Iris pigment epithelial cell (primary cell): ENCODE measurements at regions not wholly inside any gene's neighbourhood (a gene's known extent, or its start where the extent isn't known, plus 50 kb on each side); places are given as distances from the start of the nearest gene placed in this dataset.

ENCODE experiments used
- DNase-seq: peaks from one replicate; pipeline ENCODE4 v3.0.0-alpha.2; 2011; ENCODE audit warnings: low read depth

DNA sequence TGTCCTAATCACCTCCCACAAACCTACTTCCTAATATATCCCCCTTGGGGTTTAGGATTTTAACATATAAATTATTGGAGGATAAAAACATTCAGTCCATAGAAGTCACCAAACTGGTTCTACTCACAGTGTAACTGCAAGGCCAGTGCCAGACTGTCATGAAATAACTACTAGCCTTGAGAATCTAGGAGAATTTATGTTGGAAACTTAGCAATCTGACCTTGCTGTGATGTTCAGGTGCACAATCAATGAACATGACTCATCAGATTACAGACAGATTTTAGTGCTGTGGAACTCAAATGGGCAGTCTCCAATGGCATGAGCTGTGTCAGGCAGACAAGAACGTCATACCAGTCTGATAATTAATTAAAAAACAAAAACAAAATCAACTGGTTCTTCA lies 571.4 kb upstream of the IGFBP3 start:
- DNase-seq: no peak

DNA sequence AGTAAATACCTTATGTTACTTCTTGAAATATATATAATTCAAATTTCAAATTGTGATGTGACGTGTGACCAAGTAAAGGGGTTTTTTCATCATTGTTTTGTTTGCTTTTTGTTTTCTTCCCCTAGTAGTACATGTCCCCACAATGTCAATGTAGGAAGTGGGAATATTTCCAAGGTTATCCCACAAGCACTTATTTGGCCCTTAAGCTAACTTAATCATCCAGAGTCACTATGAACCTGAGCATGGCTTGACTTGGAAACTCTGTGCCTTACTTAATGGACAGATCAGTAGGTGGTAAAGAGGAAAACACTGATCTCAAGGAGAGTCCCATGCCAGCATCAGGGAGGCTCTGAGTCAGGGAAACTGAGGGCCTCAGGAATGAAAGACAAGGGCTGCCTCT lies 569.3 kb upstream of the IGFBP3 start:
- no peak for DNase-seq

DNA sequence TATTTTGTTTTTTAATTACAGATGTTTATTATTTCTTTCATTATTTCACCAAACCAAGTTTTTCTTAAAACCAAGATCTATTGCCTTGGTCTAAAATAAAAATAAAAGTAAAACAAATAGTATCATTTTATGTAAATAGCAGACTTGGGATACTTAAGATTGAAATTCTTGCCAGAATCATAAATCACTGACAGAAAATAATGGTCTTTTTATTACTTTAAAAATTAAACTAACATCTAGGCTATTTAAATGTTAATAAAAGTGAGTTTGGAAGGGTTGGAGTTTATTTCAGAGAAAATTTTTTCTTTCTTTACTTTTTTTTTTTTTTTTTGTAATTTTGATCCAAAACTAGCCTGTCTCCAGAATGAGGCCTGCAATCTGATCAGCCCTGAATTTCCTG lies 568.0 kb upstream of the IGFBP3 start:
- no peak for DNase-seq

DNA sequence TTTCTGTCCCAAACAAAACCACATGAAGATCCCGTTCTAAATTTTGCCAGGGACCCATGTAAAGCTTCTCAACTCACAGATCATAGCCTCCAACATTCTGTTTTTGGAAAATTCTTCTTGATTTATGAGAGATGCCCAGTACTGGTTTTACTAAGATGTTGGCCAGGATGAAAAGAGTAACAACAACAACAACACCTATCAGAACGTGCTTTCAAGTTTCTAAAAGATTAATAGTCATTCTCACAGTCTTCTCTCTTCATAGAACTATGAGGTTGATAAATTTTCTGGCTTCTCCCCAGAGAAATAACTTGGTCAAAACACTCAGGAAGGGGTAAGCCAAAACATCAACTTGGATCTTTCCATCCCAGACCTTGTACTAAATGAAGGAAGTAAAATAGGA lies 567.5 kb upstream of the IGFBP3 start:
- DNase-seq: no peak

DNA sequence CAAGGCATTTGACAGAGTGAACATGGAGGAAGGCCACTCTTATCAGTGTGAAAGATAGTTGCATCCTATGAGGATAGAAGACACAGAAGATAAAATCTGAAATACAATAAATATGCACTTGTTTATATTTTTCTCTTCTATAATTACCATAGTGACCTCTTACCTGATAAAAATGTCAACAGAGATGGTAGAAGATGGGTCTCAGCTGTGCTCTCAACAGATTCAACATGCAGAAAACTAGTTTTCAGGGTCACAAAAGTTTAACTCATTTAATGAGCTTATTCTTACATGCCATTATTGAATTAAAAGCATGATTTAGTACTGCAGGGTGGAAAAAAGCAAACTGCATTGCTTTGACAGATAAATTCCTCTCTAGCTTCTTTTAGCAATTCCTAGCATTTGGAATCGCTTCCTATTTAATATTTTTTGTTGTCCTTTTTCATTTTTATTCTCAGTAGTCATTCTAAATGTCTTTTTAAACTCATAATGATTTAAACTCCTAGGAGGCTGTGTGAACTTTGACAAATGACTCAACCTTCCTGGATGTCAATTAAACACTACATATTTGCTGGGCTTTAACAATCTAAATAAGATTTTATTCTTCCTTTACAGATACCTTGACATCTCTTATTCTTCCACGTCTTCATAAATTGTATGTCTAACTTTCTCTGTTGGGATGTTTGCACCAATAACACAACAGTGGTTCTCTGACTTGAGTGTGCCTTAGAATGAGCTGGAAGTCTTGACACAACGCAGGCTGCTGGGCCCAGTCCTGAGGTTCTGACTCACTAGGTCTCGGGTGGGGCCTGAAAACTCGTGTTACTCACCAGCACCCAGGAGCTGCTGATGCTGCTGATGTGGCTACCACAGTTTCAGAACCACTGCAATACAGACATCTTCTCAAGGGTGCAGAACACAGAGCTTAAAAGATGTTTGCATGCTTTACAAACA lies 565.5 kb upstream of the IGFBP3 start:
- peak; percentile 90 for DNase-seq

DNA sequence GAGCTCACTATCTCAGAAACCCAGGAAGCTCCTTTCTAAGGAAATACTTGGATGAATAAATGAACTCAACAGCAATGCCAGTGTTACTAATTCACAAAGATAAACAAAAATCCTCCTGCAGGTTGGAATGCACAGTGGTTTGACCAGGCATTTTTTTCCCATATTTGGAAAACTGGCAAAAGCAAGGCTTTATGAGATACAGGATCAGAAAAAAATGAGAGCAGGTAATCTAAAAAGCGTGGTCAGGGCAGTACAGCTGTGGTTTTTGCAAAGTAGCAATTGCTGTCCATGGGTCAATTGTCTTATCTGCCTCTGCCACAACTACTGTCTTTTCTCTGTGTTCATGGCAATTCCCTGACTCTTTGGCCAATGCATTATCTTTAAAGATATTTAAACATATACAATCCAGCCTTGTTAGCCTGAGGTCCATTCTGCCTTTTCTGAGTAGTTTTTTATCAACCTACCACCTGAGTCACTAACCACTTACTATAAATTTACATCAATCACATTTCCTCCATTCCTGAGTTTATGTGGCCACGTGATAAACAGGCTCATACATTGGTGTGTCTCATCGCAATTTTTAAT lies 564.5 kb upstream of the IGFBP3 start:
- peak; percentile 67 for DNase-seq

DNA sequence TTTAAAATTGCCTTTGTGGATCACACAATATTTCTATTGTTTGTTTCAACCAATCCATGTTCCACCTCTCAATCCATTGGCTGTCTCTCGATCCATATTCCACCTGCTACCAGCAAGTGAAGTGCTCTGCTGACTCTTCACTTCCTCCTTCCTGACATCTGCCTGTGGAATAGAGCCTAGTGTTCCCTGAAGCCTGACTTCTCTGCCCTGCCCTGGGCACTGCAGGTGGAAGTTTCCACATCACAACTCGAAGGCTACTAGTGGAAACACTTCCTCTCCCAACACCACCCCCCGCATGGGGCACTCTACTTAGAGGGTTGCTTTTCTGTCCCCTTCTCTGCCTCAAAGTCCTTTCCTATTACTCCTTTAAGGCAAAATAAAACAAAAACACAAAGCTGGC lies 563.8 kb upstream of the IGFBP3 start:
- no peak for DNase-seq

DNA sequence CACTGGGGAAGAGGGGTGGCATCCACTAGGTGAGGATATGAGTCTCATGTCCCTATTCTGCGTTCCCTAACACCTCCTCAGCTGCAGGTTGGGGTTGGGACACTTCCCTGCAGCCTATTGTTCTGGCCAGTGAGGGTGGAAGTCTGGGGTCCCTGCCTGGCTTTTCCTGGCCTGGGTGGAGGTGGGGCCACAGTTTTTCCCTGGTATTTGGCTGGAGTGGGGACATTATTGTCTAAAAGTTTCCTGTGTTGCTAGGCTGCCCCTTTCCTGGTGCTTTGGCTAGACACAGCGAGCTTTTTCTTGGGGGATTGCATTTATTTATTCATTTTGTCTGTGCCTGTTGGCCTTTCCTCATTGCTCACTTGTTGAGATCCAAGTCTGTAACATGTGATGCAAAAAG lies 559.5 kb upstream of the IGFBP3 start:
- no peak for DNase-seq

DNA sequence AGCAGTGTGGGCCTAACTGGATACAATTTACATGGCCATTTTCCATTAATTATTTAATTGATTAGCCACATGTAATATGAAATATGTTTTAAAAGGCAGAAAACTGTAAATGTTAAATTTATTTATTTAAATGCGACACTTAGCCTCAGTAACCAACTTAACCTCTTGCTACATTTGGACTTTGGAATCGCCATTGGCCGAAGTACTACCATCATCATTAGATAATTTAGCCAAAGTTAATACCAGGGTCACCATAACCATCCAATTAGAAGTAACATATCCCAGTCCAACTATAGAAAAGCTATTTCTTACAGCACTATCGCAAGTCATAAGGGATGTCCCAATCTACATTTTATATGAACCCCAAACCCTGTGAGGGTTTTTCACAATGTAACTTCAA lies 558.6 kb upstream of the IGFBP3 start:
- DNase-seq: no peak

DNA sequence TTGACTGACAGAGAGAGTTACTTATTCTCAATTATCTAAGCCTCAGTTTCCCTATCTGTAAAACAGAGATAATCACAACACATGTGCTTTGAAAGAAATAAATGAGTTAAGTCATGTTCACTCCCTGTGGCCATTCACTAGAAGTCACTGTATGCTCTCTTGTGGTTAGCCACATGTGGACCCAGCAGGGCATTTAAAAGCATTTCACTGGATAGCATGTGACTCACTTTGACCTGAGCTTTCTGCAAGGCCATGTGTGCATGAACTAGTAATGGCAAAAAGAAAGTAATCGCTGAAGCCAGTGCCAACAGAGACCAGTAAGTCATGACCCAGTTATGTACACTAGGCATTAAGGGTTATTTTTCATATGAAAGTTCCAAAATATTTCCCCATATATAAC lies 557.0 kb upstream of the IGFBP3 start:
- DNase-seq: peak; percentile 74

DNA sequence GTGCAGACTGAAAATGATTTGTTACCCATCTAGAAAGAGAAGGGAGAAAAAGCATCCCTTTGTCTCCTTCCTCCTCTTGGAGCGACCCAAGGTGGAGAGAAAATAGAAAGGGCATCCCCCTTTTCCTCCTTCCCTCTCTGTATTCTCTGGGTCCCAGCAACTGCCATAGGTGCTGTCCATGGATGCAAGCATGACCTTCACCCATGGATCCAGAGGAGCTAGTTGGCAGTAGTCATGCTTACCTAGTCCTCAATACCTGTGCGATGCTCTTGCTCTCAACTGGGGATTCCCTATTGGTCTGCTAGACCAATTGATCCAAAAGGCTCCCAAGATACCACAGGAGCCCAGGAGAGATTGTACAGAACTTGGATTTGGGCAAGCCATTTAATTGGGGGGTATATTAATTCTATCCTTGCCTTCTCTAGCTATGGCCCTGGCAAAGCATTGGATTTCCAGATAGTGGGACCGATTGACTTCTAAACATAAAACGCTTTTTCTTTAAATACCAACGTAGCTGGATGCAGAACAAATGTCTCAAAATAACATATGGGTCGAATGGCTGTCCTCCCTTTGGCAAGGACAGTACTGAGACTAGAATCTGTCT lies 547.8 kb upstream of the IGFBP3 start:
- peak; percentile 22 for DNase-seq

DNA sequence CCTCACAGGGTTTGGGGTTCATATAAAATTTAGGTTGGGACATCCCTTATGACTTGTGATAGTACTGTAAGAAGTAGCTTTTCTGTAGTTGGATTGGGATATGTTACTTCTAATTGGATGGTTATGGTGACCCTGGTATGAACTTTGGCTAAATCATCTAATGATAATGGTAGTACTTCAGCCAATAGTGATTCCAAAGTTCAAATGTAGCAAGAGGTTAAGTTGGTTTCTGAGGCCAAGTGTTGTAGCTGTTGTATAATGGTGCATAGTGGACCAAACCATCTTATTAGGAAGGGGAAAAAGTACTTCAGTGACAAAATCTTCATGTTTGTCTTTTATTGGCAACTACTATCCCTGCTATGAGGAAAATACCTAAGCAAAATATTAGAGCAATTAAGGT lies 542.1 kb upstream of the IGFBP3 start:
- DNase-seq: no peak

DNA sequence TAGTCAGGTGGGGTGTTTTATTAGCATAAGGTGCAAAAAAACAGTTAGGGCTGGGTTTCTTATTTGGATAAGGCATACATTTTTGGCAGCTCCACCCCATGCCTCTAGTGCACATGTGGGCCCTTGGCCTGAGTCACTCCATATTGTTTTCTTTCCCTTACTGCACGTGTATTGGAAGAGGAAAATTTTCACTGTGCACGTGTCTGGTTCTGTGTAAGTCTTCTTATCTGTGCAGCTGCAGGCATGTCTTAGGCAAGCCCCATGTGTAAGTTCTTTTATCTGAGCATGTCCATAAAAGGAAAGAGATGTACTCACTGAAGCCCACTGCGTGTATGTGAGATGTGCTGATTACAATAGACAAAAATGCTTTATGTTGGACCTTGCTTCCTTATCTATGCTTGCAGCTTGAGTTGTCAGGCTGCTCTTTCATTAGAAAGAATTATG lies 540.3 kb upstream of the IGFBP3 start:
- peak; percentile 53 for DNase-seq

DNA sequence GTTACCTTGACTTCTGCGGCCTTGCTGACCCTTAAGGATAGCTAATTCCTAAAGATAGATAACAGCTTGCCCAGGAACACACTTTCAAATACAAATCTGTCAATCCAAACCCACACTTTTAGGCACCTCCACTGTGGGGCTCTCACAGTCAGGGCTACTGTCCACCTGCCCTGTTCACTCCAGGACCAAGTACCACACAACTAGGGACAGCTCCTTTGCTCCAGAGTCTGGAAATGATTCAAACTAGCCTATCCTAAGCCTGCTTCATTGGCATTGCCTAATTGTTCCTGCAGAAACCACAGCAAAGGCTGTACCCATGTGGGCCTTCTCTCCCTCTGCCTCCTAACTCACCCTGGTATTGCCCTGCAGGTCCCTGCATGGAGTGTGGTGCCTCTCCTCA lies 538.9 kb upstream of the IGFBP3 start:
- DNase-seq: no peak

DNA sequence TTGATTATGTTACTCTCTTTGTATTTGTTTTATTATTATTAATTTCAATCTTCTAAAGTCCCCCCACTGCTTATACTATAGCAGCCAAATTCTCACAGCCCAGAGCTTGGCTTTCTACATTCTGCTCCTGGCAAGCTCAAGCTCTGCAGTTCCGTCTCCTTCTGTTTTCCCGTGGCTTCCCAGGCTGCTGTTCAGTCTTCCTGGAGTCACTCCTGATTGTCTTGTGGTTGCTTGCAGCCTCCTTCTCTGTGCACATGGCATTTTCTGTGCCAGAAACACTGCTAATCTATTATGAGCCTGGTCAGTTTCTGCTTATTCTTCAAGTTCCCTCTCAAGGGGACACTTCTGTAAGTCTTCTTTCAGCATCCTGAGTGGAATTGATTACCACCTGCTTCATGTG lies 533.7 kb upstream of the IGFBP3 start:
- DNase-seq: no peak

DNA sequence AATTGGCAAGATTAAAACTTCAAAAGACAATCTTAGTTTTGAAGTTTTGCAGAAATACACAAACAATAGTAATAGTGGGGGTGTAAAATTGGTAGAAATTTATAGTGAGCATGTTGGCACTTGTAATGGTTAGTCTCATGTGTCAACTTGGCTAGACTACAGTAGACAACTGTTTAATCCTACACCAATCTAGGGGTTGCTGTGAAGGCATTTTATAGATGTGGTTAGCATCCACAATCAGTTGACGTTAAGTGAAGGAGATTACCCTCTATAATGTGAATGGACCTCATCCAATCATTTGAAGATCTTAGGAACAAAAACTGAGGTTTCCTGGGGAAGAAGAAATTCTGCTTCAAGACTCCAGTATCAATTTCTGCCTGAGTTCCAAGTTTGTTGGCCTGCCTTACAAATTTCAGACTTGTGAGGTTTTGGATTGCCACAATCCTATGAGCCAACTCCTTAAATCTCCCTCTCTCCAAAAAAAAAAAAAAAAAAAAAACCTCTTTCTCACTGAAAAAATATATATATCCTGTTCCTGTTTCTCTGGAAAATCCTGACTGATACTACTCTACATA lies 531.6 kb upstream of the IGFBP3 start:
- DNase-seq: no peak

DNA sequence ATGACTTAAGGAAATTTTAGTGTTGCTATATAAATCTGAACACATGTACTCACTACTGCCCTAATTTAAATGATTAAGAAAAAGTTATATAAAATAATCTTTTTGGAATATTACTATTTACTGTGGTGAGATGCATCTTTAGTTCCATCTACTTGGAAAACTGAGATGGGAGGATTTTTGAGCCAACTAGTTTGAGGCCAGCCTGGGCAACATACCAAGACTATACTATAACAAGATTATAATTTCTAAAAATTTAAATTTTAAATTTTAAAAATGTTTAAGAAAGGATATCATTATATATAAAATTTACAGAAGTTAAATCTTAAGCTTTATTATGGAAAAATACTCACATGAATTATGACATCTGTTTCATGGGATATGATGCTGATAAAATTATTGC lies 530.8 kb upstream of the IGFBP3 start:
- DNase-seq: no peak

DNA sequence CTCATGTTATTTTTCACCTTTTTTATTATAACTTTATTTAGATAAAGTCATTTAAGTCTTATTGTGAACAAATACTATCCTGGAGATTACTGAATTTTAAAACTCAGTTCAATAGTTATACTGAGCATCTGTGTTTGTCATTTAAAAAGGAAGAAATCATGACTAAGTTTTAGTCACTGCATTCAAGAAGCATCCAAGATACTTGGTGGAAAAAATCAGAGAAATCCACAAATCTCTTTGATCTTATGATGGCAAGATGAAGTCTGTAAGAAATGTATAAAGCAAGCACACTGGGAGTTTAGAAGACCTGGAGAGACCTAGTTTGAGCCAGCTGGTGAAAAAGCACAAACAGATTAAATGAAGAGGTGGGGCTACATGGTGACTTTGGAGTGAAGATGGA lies 529.8 kb upstream of the IGFBP3 start:
- no peak for DNase-seq

DNA sequence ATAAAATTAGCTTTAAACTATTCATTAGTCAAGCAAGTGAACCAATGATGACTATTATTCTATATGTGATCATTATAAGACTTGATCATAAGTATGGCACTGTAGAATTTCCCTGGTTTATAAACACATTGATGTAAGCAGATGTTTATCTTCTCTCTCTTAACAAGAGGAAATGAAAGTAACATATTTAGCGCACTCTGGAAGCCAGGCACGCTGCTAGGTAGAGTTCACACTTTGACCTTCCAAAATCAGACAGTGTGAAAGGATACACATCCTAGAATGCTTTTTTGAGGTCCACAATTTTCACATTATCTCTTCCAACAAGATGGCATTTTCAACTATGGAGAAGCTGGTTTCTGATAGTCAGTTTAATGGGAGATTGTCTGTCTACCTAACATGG lies 529.4 kb upstream of the IGFBP3 start:
- DNase-seq: no peak

DNA sequence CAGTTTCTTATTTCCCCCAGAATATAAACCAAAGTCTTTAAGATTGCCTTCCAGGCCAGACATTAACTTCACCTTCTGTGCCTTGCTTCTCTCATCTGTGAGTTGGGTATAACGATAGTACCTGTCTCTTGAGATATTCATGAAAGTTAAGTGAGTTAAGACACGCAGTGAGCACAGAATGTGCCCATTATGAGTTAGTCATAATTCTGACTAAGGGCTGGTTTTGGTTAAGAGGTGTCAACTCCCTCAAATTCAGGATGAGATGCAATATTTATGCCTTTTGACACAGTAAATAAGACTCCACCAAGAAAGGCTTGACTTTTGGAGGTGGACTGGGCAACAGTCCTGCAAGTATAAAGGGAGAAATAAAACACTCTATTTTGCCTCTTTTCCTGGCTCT lies 528.7 kb upstream of the IGFBP3 start:
- no peak for DNase-seq

DNA sequence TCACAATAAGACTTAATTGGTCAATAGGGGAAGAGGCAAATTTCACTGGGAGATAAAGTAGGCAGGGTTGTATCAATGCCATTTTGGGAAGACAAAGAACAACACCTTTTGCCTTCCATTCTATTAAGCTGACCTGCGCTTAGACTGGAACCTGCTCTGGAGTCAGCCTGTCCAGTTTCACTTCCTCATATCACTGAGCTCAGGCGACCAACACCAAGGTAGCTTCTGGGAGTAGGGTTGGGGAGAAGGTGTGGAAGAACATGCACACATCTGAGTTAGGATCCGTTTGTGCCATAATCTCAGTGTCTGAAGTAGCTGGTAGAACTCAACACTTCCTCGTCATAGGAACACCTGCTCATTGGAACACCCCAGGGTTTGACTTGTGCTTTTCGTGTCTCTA lies 527.4 kb upstream of the IGFBP3 start:
- no peak for DNase-seq

DNA sequence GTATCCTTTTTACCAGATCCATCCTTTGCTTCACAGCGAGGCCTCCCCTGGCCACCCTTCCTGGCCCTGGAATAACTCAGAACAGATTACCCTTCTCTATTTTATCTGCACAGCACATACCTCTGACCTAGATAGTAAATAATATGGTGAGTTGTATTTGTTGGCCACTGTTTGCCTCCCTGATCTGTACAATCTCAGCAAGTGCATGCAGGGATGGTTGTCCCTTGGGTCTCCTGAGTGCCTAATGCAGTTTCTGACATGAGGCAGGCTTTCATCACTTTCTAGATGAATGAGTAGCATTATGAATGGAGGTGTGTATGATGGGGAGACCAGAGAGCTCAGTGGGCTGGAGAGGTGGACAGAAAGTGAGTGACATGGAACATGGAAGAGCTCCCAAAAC lies 525.1 kb upstream of the IGFBP3 start:
- DNase-seq: no peak

DNA sequence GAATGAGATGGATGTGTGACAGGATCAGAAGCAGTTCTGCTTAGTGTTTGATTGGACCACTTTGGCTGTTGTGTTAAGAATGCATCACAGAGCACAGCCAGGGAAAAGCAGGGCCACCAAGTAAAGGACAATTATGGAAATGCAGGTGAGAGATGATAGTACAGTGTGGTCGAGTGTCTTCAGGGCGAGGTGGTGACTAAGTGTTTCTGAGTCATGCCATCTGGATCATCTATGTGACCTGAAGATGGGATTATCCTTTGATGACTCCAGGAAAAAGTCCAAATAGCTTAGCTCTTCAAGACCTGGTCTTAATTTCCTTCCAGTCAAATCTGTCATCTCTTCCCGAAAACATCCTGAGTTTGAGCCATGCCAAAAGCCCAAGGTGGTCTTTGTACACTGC lies 523.2 kb upstream of the IGFBP3 start:
- no peak for DNase-seq
